GM12878 (cell line): ENCODE measurements at regions not wholly inside any gene's neighbourhood (a gene's known extent, or its start where the extent isn't known, plus 50 kb on each side); places are given as distances from the start of the nearest gene placed in this dataset.

Experiments
- ATF2 ChIP-seq: IDR thresholded peaks from 2 replicates; pipeline ENCODE4 v1.6.1; 2012; ENCODE audit warnings: low read length, inconsistent platforms
- CEBPZ ChIP-seq: fragments of 150-350 bp; IDR thresholded peaks from 2 replicates; pipeline ENCODE4 v1.6.1; 2016; ENCODE audit warnings: low read depth, low read length
- DPF2 ChIP-seq: fragments of 450-650 bp; IDR thresholded peaks from 2 replicates; pipeline ENCODE4 v1.6.1; 2017; ENCODE audit warnings: mild to moderate bottlenecking
- E2F8 ChIP-seq: fragments of 450-650 bp; IDR thresholded peaks from 2 replicates; pipeline ENCODE4 v1.6.1; 2018; ENCODE audit warnings: mild to moderate bottlenecking, low read depth, moderate library complexity; ENCODE audit not compliant: partially characterized antibody
- GATAD2B ChIP-seq: fragments of 450-650 bp; conservative IDR thresholded peaks from 2 replicates; pipeline ENCODE4 v1.6.1; 2017; ENCODE audit warnings: low read depth, mild to moderate bottlenecking, moderate library complexity
- LARP7 ChIP-seq: fragments of 450-650 bp; IDR thresholded peaks from 2 replicates; pipeline ENCODE4 v1.6.1; 2017; ENCODE audit warnings: mild to moderate bottlenecking
- NFYB ChIP-seq: IDR thresholded peaks from 2 replicates; pipeline ENCODE4 v1.6.1; 2011; ENCODE audit warnings: low read depth, mild to moderate bottlenecking, low read length, improper control_type of control experiment, moderate library complexity; ENCODE audit not compliant: insufficient read depth
- RAD51 ChIP-seq: fragments of 450-650 bp; IDR thresholded peaks from 2 replicates; pipeline ENCODE4 v1.6.1; 2016; ENCODE audit warnings: moderate library complexity, mild to moderate bottlenecking, inconsistent platforms
- SMAD1 ChIP-seq: fragments of 450-650 bp; IDR thresholded peaks from 2 replicates; pipeline ENCODE4 v1.6.1; 2018; ENCODE audit warnings: mild to moderate bottlenecking, low read depth; ENCODE audit not compliant: partially characterized antibody
- SMAD5 ChIP-seq: IDR thresholded peaks from 2 replicates; pipeline ENCODE4 v1.6.1; 2016; ENCODE audit warnings: antibody characterized with exemption, low read depth
- TBL1XR1 ChIP-seq: IDR thresholded peaks from 2 replicates; pipeline ENCODE4 v1.6.1; 2012; ENCODE audit warnings: low read depth, low read length, improper control_type of control experiment
- ZBTB4 ChIP-seq: fragments of 450-650 bp; formaldehyde crosslinking; IDR thresholded peaks from 2 replicates; pipeline ENCODE4 v1.4.0; 2022; ENCODE audit warnings: mild to moderate bottlenecking, moderate library complexity

- TF ChIP-seq CEBPZ (no peak), LARP7 (no peak), RAD51 (no peak), ATF2 (no peak), ZBTB4 (CRISPR knock-in tag) (no peak), NFYB (no peak), GATAD2B (no peak), E2F8 (no peak), DPF2 (no peak), SMAD1 (no peak), SMAD5 (no peak), TBL1XR1 (no peak)
Observed at GRCh38 chr1:48103495-48103894, 106.3 kb upstream of the TRABD2B start (continued).
